OCI-LY7 (cell line): ENCODE measurements at regions not wholly inside any gene's neighbourhood (a gene's known extent, or its start where the extent isn't known, plus 50 kb on each side); places are given as distances from the start of the nearest gene placed in this dataset.

ENCODE experiments used
- BruUV-seq: library from RNA; stranded (reverse); fragments of 400-500 nt; replicated peaks from 2 replicates; lab custom pipeline; 2021; lab: Mats Ljungman, UMichigan
- CTCF ChIA-PET: fragments of 300-600 bp; sonication (Branson Sonifier 250); formaldehyde crosslinking; loops from one replicate; lab custom pipeline; 2022; ENCODE audit warnings: antibody characterized with exemption; ENCODE audit not compliant: unreplicated experiment; lab: Charles Lee
- POLR2A ChIA-PET: fragments of 300-600 bp; sonication (Branson Sonifier 250); formaldehyde crosslinking; loops from one replicate; lab custom pipeline; 2022; ENCODE audit warnings: antibody characterized with exemption; lab: Charles Lee
- DNase-seq: peaks from one replicate; pipeline ENCODE4 v3.0.0-alpha.2; 2015; ENCODE audit warnings: low spot score
- H2AFZ ChIP-seq: fragments of 200-600 bp; sonication (generic), shearing (Covaris generic); 2 replicates; pipeline ENCODE4 v1.6.1; 2014; ENCODE audit warnings: mild to moderate bottlenecking, antibody characterized with exemption, low read length, moderate library complexity
- H3K27ac ChIP-seq: fragments of 200-600 bp; sonication (generic); 2 replicates; pipeline ENCODE4 v1.5.1; 2014; ENCODE audit warnings: mixed run types, low read depth, mild to moderate bottlenecking, moderate library complexity, low read length, inconsistent platforms; ENCODE audit not compliant: poor library complexity, severe bottlenecking
- H3K36me3 ChIP-seq: fragments of 200-600 bp; sonication (generic); 2 replicates; pipeline ENCODE4 v1.6.1; 2014; ENCODE audit warnings: mild to moderate bottlenecking, antibody characterized with exemption, low read length, moderate library complexity, mixed read lengths; ENCODE audit not compliant: insufficient read depth
- H3K4me1 ChIP-seq: fragments of 200-600 bp; sonication (generic); 2 replicates; pipeline ENCODE4 v1.5.1; 2014; ENCODE audit warnings: mild to moderate bottlenecking, low read length; ENCODE audit not compliant: insufficient read depth, poor library complexity, severe bottlenecking
- H3K4me2 ChIP-seq: fragments of 200-600 bp; sonication (generic); 2 replicates; pipeline ENCODE4 v1.6.1; 2014; ENCODE audit warnings: mild to moderate bottlenecking, low read length
- H3K4me3 ChIP-seq: fragments of 200-600 bp; sonication (generic); 2 replicates; pipeline ENCODE4 v1.5.1; 2014; ENCODE audit warnings: mild to moderate bottlenecking, low read depth, low read length; ENCODE audit not compliant: poor library complexity, severe bottlenecking
- H3K79me2 ChIP-seq: fragments of 200-600 bp; sonication (generic); 2 replicates; pipeline ENCODE4 v1.6.1; 2016; ENCODE audit warnings: low read depth, mild to moderate bottlenecking, low read length, moderate library complexity, mixed read lengths; ENCODE audit not compliant: insufficient read depth
- H3K9me2 ChIP-seq: fragments of 200-600 bp; sonication (generic); 2 replicates; pipeline ENCODE4 v1.6.1; 2016; ENCODE audit warnings: mild to moderate bottlenecking, low read length, mixed read lengths; ENCODE audit not compliant: insufficient read depth
- H3K9me3 ChIP-seq: fragments of 200-600 bp; sonication (generic); 2 replicates; pipeline ENCODE4 v1.6.1; 2014; ENCODE audit warnings: mild to moderate bottlenecking, mixed run types, low read length, mixed read lengths
- H4K20me1 ChIP-seq: fragments of 200-600 bp; sonication (generic); 2 replicates; pipeline ENCODE4 v1.6.1; 2014; ENCODE audit warnings: mild to moderate bottlenecking, antibody characterized with exemption, low read length, moderate library complexity, mixed read lengths; ENCODE audit not compliant: insufficient read depth
- CTCF ChIP-seq: fragments of 200-600 bp; sonication (generic); conservative IDR thresholded peaks from 2 replicates; pipeline ENCODE4 v1.5.1; 2014; ENCODE audit warnings: mild to moderate bottlenecking, antibody characterized with exemption, low read length, moderate library complexity, mixed read lengths
- EZH2phosphoT487 ChIP-seq: fragments of 200-600 bp; sonication (generic); IDR thresholded peaks from 2 replicates; pipeline ENCODE4 v1.6.1; 2018; ENCODE audit warnings: low read depth, borderline replicate concordance, mild to moderate bottlenecking, mixed run types, antibody characterized with exemption, low read length, moderate library complexity, mixed read lengths
- intact Hi-C: fragments of 100-400 bp; cut with micrococcal nuclease; formaldehyde crosslinking; loops from one replicate; pipeline ENCODE4 v1.10.0; 2022; ENCODE audit not compliant: unreplicated experiment

GRCh38 chr18:43777636-43778304, 500.5 kb upstream of the SYT4 start:
- ChIA-PET POLR2A (no interaction called here), CTCF (no interaction called here)
- no peak overlapping the region for H3K4me3 ChIP-seq
- H3K9me3 ChIP-seq: no peaks in the 10 kb centered on the region
- no peak for DNase-seq
- no peak for TF ChIP-seq EZH2phosphoT487
- no peak for TF ChIP-seq CTCF
- intact Hi-C loops: no loop called here
- H3K79me2 ChIP-seq: no peaks in the 10 kb centered on the region
- no peak overlapping the region for H3K4me2 ChIP-seq
- no peaks in the 10 kb centered on the region for H3K36me3 ChIP-seq
- no peak overlapping the region for H3K27ac ChIP-seq
- no peaks in the 10 kb centered on the region for H3K9me2 ChIP-seq
- no TSS peak for BruUV-seq
- H3K4me1 ChIP-seq: no peaks in the 10 kb centered on the region
- H4K20me1 ChIP-seq: no peaks in the 10 kb centered on the region
- H2AFZ ChIP-seq: no peak overlapping the region

GRCh38 chr18:43780782-43781340, 503.6 kb upstream of the SYT4 start:
- no peak overlapping the region for H3K4me3 ChIP-seq
- no peaks in the 10 kb centered on the region for H4K20me1 ChIP-seq
- no peak for DNase-seq
- H3K4me1 ChIP-seq: no peaks in the 10 kb centered on the region
- H3K27ac ChIP-seq: no peak overlapping the region
- ChIA-PET POLR2A (no interaction called here), CTCF (no interaction called here)
- BruUV-seq: no TSS peak
- intact Hi-C loops: no loop called here
- TF ChIP-seq CTCF: no peak
- TF ChIP-seq EZH2phosphoT487: no peak
- H3K4me2 ChIP-seq: no peak overlapping the region
- H3K79me2 ChIP-seq: no peaks in the 10 kb centered on the region
- H3K9me2 ChIP-seq: no peaks in the 10 kb centered on the region
- H2AFZ ChIP-seq: no peak overlapping the region
- H3K9me3 ChIP-seq: no peaks in the 10 kb centered on the region
- no peaks in the 10 kb centered on the region for H3K36me3 ChIP-seq

GRCh38 chr18:43785158-43785557, 507.9 kb upstream of the SYT4 start:
- H2AFZ ChIP-seq: no peak overlapping the region
- POLR2A ChIA-PET: no interaction called here
- CTCF ChIA-PET: no interaction called here
- no peaks in the 10 kb centered on the region for H4K20me1 ChIP-seq
- no peaks in the 10 kb centered on the region for H3K9me2 ChIP-seq
- intact Hi-C loops: no loop called here
- TF ChIP-seq EZH2phosphoT487: no peak
- TF ChIP-seq CTCF: no peak
- H3K9me3 ChIP-seq: no peaks in the 10 kb centered on the region
- H3K36me3 ChIP-seq: no peaks in the 10 kb centered on the region
- no peak overlapping the region for H3K4me2 ChIP-seq
- no TSS peak for BruUV-seq
- no peak overlapping the region for H3K4me3 ChIP-seq
- no peaks in the 10 kb centered on the region for H3K4me1 ChIP-seq
- DNase-seq: no peak
- no peaks in the 10 kb centered on the region for H3K79me2 ChIP-seq
- no peak overlapping the region for H3K27ac ChIP-seq
